Fibroblast of lung (primary cell): ENCODE measurements at regions not wholly inside any gene's neighbourhood (a gene's known extent, or its start where the extent isn't known, plus 50 kb on each side); places are given as distances from the start of the nearest gene placed in this dataset.

Experiments used
- EZH2 ChIP-seq: IDR thresholded peaks from 2 replicates; pipeline ENCODE4 v1.5.1; 2012; ENCODE audit warnings: low read length, control low read depth, mild to moderate bottlenecking; ENCODE audit errors: missing control alignments
- TF ChIP-seq, protein P1 (sequence below), 2 donors: IDR thresholded peaks in 1 of 2; conservative IDR thresholded peaks in 1 of 2; 1 replicate in 1 of 2; 2 replicates in 1 of 2; pipeline ENCODE4 v1.5.1; 2011 to 2012; ENCODE audit warnings: low read length in 2 of 2, control low read depth in 1 of 2, inconsistent platforms in 1 of 2, low read depth in 1 of 2, mild to moderate bottlenecking in 1 of 2

DNA sequence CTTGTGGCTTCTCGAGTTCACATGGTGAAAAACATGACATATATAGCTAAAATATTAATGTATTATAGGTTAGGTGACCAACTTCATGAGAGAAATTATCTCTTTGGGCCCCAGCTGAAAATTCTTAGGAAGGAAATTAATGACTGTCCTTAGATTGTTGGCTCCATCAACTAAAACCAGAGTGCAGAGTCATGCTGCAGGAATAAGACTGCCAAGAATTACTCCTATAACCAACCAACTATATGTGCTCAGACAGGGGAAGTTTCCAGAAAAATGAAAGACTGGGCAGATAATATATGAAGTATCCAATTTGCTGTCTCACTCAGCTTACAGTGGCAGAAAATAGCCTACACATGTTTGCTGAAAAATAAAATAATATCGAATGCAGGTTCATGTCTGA, 71.0 kb upstream of the TMEFF2 start:
- TF ChIP-seq EZH2: no peak
- TF ChIP-seq, protein P1, sequence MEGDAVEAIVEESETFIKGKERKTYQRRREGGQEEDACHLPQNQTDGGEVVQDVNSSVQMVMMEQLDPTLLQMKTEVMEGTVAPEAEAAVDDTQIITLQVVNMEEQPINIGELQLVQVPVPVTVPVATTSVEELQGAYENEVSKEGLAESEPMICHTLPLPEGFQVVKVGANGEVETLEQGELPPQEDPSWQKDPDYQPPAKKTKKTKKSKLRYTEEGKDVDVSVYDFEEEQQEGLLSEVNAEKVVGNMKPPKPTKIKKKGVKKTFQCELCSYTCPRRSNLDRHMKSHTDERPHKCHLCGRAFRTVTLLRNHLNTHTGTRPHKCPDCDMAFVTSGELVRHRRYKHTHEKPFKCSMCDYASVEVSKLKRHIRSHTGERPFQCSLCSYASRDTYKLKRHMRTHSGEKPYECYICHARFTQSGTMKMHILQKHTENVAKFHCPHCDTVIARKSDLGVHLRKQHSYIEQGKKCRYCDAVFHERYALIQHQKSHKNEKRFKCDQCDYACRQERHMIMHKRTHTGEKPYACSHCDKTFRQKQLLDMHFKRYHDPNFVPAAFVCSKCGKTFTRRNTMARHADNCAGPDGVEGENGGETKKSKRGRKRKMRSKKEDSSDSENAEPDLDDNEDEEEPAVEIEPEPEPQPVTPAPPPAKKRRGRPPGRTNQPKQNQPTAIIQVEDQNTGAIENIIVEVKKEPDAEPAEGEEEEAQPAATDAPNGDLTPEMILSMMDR (conservative IDR thresholded peaks at IDR 0.05 in 1 of 2, IDR thresholded peaks at IDR 0.05 in 1 of 2; ENCODE audit: low read depth in 1 of 2, low read length in 2 of 2): no peak
